Stimulated activated CD4-positive, alpha-beta T cell treated with anti-CD3 and anti-CD28 coated beads, Interleukin-4, amount 100 ng/mL, for 24 hours (primary cell): ENCODE measurements at regions not wholly inside any gene's neighbourhood (a gene's known extent, or its start where the extent isn't known, plus 50 kb on each side); places are given as distances from the start of the nearest gene placed in this dataset.
"Not testable (repeated sequence)": the region's sequence is repeated elsewhere in the genome, so short reads cannot be mapped to it uniquely, and the experiment has no call there.

ENCODE experiments used
- DNase-seq: peaks from one replicate; pipeline ENCODE4 v3.0.0-alpha.2; 2020

- DNase-seq, result no peak
Observed at GRCh38 chr4:20122198-20122988, 129.3 kb upstream of the SLIT2 start.

- DNase-seq, result no peak
Observed at GRCh38 chr4:20119141-20119540, 132.6 kb upstream of the SLIT2 start.

- DNase-seq, result no peak
Observed at GRCh38 chr4:20109391-20109790, 142.3 kb upstream of the SLIT2 start.

- DNase-seq, result no peak
Observed at GRCh38 chr4:20106921-20107320, 144.8 kb upstream of the SLIT2 start.

- DNase-seq, result no peak
Observed at GRCh38 chr4:20101831-20102230, 149.9 kb upstream of the SLIT2 start.

- no peak for DNase-seq
Observed at GRCh38 chr4:20096911-20097310, 154.8 kb upstream of the SLIT2 start.

GRCh38 chr4:20095805-20096541 is 155.7 kb upstream of the SLIT2 start:
- no peak for DNase-seq

GRCh38 chr4:20091781-20092180 is 159.9 kb upstream of the SLIT2 start:
- DNase-seq, result no peak

- no peak for DNase-seq
Observed at GRCh38 chr4:20087522-20087911, 164.2 kb upstream of the SLIT2 start.

GRCh38 chr4:20086799-20087521 is 164.7 kb upstream of the SLIT2 start:
- DNase-seq, result no peak

- DNase-seq, result no peak
Observed at GRCh38 chr4:20086067-20086798, 165.5 kb upstream of the SLIT2 start.

GRCh38 chr4:20085653-20086052 is 166.1 kb upstream of the SLIT2 start:
- DNase-seq, result no peak

- no peak for DNase-seq
Observed at GRCh38 chr4:20085156-20085555, 166.5 kb upstream of the SLIT2 start.

GRCh38 chr4:20084488-20084887 is 167.2 kb upstream of the SLIT2 start:
- no peak for DNase-seq

- DNase-seq, result no peak
Observed at GRCh38 chr4:20078644-20079043, 173.1 kb upstream of the SLIT2 start.

- DNase-seq, result no peak
Observed at GRCh38 chr4:20075248-20075871, 176.3 kb upstream of the SLIT2 start.

- DNase-seq, result no peak
Observed at GRCh38 chr4:20074450-20074849, 177.3 kb upstream of the SLIT2 start.

GRCh38 chr4:20065952-20066351 is 185.8 kb upstream of the SLIT2 start:
- no peak for DNase-seq

GRCh38 chr4:20062857-20063256 is 188.8 kb upstream of the SLIT2 start:
- not testable (repeated sequence) for DNase-seq

GRCh38 chr4:20062054-20062453 is 189.7 kb upstream of the SLIT2 start:
- no peak for DNase-seq

GRCh38 chr4:20050768-20051167 is 200.9 kb upstream of the SLIT2 start:
- no peak for DNase-seq

- DNase-seq, result no peak
Observed at GRCh38 chr4:20049889-20050288, 201.8 kb upstream of the SLIT2 start.
